ENCODE measurements at regions not wholly inside any gene's neighbourhood (a gene's known extent, or its start where the extent isn't known, plus 50 kb on each side); places are given as distances from the start of the nearest gene placed in this dataset.
"Not testable (repeated sequence)": the region's sequence is repeated elsewhere in the genome, so short reads cannot be mapped to it uniquely, and the experiment has no call there.

- DNase-seq, result no peak
Measured at GRCh38 chr4:118589471-118590055, 95.6 kb upstream of the METTL14 start.

- peak; percentile 49 to 81 for DNase-seq
Measured at GRCh38 chr4:118591339-118592046, 93.7 kb upstream of the METTL14 start.

- not testable (repeated sequence) for DNase-seq
Measured at GRCh38 chr4:118592289-118592688, 92.9 kb upstream of the METTL14 start.

DNA sequence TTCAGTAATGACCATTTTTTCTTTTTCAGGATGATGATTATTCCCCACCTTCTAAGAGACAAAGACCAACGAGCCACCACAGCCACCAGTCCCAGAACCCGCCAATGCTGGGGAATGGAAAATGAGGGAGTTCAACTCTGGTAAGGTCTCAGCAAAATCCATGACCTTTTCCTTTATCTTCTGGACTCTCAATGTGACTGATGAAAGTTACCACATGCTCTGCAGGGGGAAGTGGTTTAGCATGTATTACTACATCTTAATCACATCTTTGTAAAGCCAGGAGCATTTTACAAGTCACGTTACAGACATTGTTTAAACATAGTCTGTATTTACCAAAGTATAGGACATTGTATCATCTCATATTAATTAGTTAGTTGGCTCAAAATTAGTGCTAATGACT, 89.3 kb upstream of the METTL14 start:
- not testable (repeated sequence) for DNase-seq

DNA sequence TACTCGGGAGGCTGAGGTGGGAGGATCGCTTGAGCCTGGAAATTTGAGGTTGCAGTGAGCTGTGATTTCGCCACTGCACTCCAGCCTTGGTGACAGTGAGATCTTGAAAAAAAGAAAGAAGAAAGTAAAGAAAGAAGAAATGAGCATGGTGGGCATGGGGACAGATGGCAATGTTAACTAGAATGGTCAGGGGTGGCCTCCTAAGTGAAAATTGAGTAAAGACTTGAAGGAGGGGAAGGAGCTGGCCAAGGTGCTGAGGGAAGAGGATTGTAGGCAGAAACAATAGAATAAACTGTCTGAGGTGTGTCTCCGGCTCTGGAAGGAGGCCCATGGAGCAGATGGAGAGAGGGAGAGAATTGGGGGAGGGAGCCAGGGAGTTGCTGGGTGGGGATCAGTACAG, 60.1 kb upstream of the METTL14 start:
- not testable (repeated sequence) for DNase-seq

DNA sequence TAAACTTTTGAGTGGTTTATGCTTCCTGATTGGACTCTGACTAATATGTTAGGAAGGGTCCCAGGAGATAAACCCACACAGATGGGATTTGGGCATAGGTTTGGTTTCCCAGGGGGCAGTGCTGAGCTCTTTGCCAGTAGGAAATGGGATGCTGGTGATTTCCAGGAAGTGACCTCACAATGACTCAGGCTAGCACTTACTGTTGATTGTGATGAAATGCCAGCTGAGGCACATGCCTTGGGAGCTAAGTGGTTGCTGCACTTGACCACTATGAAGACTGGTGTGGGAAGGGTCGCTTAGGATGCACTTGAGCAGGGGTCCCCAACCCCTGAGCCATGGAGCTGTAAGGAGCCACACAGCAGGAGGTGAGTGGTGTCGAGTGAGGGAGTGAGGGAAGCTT, 55.5 kb upstream of the METTL14 start:
- not testable (repeated sequence) for DNase-seq

DNA sequence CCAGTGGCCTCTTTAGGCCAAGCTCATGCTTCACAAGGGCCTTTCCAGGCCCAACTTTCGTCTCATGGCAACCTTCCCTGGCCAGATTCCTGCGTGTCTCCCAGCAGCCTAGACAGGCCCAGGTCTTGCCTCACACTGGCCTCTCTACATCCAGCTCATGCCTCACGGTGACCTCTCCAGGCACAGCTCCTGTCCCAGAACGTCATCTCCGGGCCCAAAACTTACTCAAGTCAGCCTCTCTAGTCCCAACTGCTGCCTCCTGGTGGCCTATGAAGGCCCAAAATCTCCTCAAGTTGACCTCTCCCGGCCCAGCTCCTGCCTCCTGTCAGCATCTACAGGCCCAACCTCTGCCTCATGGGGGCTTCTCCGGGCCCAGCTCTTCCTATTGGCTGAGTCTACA, 54.3 kb upstream of the METTL14 start:
- not testable (repeated sequence) for DNase-seq

- DNase-seq, result not testable (repeated sequence)
Measured at GRCh38 chr4:118631321-118632050, 53.7 kb upstream of the METTL14 start.

DNA sequence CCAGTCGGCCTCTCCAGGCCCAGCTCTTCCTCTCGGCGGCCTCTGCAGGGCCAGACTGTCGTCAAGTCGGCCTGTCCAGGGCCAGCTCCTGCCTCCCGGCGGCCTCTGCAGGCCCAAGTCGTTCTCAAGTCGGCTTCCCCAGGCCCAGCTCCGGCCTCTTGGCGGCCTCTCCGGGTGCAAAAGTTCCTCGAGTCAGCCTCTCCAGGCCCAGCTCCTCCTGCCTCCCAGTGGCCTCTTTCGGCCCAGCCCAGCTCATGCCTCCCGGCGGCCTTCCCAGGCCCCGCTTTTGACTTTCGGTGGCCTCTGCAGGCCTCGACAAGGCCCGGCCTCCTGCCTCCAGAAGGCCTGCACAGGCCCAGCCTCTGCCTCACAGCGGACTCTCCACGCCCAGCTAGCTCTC, 51.7 kb upstream of the METTL14 start:
- DNase-seq, result not testable (repeated sequence)

GRCh38 chr4:118634126-118634875, 50.9 kb upstream of the METTL14 start:
- DNase-seq, result not testable (repeated sequence)

Data from NCI-H524 (cell line).